WTC11 (cell line): ENCODE measurements at regions not wholly inside any gene's neighbourhood (a gene's known extent, or its start where the extent isn't known, plus 50 kb on each side); places are given as distances from the start of the nearest gene placed in this dataset.

ENCODE experiments used
- ATAC-seq: fragments of 200-7000 bp; cut with Tn5 transposase; 2 replicates; pipeline ENCODE4 v1.10.0; 2021; ENCODE audit warnings: mild to moderate bottlenecking, moderate library complexity
- CTCF ChIA-PET: fragments of 300-600 bp; sonication (Branson Sonifier 250); formaldehyde crosslinking; loops from one replicate; lab custom pipeline; 2021; ENCODE audit warnings: antibody characterized with exemption; lab: Charles Lee
- POLR2A ChIA-PET: fragments of 350-600 bp; sonication (Branson Sonifier 250); formaldehyde crosslinking; loops from one replicate; lab custom pipeline; 2021; ENCODE audit warnings: antibody characterized with exemption; lab: Charles Lee
- DNase-seq: peaks from one replicate; pipeline ENCODE4 v3.0.0; 2021; ENCODE audit warnings: low spot score
- H3K27ac Mint-ChIP-seq: 2 replicates; pipeline ENCODE4 v1.8.0; 2021; ENCODE audit warnings: mixed read lengths
- H3K27me3 Mint-ChIP-seq: 2 replicates; pipeline ENCODE4 v1.8.0; 2021; ENCODE audit warnings: low read depth, mild to moderate bottlenecking, moderate library complexity, mixed read lengths
- H3K36me3 Mint-ChIP-seq: 2 replicates; pipeline ENCODE4 v1.8.0; 2021; ENCODE audit warnings: mixed read lengths
- H3K4me1 Mint-ChIP-seq: 2 replicates; pipeline ENCODE4 v1.8.0; 2022; ENCODE audit warnings: mixed read lengths
- H3K4me3 Mint-ChIP-seq: 2 replicates; pipeline ENCODE4 v1.8.0; 2021; ENCODE audit warnings: mild to moderate bottlenecking, moderate library complexity, mixed read lengths
- H3K9me3 Mint-ChIP-seq: 2 replicates; pipeline ENCODE4 v1.8.0; 2021; ENCODE audit warnings: mixed read lengths
- AR ChIP-seq: fragments of 250-450 bp; sonication (Bioruptor Pico); IDR thresholded peaks from 2 replicates; pipeline ENCODE4 v1.9.0; 2021; ENCODE audit warnings: mild to moderate bottlenecking
- CREB1 ChIP-seq: sonication (generic); formaldehyde crosslinking; IDR thresholded peaks from 2 replicates; pipeline ENCODE4 v1.8.0; 2023; ENCODE audit warnings: mild to moderate bottlenecking, missing genetic modification reagents
- EMX1 ChIP-seq: fragments of 250-450 bp; sonication (Bioruptor Pico); IDR thresholded peaks from 2 replicates; pipeline ENCODE4 v1.8.0; 2021; ENCODE audit warnings: mild to moderate bottlenecking
- GRHL2 ChIP-seq: fragments of 250-450 bp; sonication (Bioruptor Pico); IDR thresholded peaks from 2 replicates; pipeline ENCODE4 v1.8.0; 2022; ENCODE audit warnings: mild to moderate bottlenecking, moderate library complexity; ENCODE audit not compliant: insufficient replicate concordance, severe bottlenecking
- NFATC4 ChIP-seq: fragments of 250-450 bp; sonication (Bioruptor Pico); IDR thresholded peaks from 2 replicates; pipeline ENCODE4 v1.9.0; 2021; ENCODE audit warnings: mild to moderate bottlenecking
- NR2C2 ChIP-seq: sonication (generic); formaldehyde crosslinking; IDR thresholded peaks from 2 replicates; pipeline ENCODE4 v1.8.0; 2022; ENCODE audit warnings: mild to moderate bottlenecking, missing genetic modification reagents
- RELA ChIP-seq: sonication (generic); formaldehyde crosslinking; IDR thresholded peaks from 2 replicates; pipeline ENCODE4 v1.8.1; 2022; ENCODE audit warnings: missing genetic modification reagents, mild to moderate bottlenecking, borderline replicate concordance
- RORB ChIP-seq: fragments of 250-450 bp; sonication (Bioruptor Pico); IDR thresholded peaks from 2 replicates; pipeline ENCODE4 v1.9.0; 2021; ENCODE audit warnings: mild to moderate bottlenecking
- SMAD3 ChIP-seq: sonication (generic); formaldehyde crosslinking; IDR thresholded peaks from 2 replicates; pipeline ENCODE4 v1.8.0; 2022; ENCODE audit warnings: missing genetic modification reagents, mild to moderate bottlenecking, borderline replicate concordance
- SMAD4 ChIP-seq: sonication (generic); formaldehyde crosslinking; IDR thresholded peaks from 2 replicates; pipeline ENCODE4 v1.8.0; 2022; ENCODE audit warnings: mild to moderate bottlenecking, missing genetic modification reagents
- SOX15 ChIP-seq: fragments of 250-450 bp; sonication (Bioruptor Pico); IDR thresholded peaks from 2 replicates; pipeline ENCODE4 v1.9.0; 2021; ENCODE audit warnings: mild to moderate bottlenecking
- ZBTB43 ChIP-seq: sonication (generic); formaldehyde crosslinking; IDR thresholded peaks from 2 replicates; pipeline ENCODE4 v1.8.1; 2023; ENCODE audit warnings: mild to moderate bottlenecking, missing genetic modification reagents
- ZNF219 ChIP-seq: sonication (generic); formaldehyde crosslinking; IDR thresholded peaks from 2 replicates; pipeline ENCODE4 v1.8.0; 2023; ENCODE audit warnings: missing genetic modification reagents, mild to moderate bottlenecking, borderline replicate concordance
- ZNF281 ChIP-seq: sonication (generic); formaldehyde crosslinking; IDR thresholded peaks from 2 replicates; pipeline ENCODE4 v1.8.0; 2023; ENCODE audit warnings: mild to moderate bottlenecking, missing genetic modification reagents

GRCh38 chr3:165716592-165716991, 120.6 kb downstream of the BCHE start:
- Mint-ChIP-seq H3K4me3 (no peak overlapping the region), H3K27ac (no peak overlapping the region), H3K4me1 (no peaks in the 10 kb centered on the region), H3K36me3 (peaks cover 3% of the 10 kb centered on the region; the same call in 1 of the 2 replicates), H3K27me3 (no peaks in the 10 kb centered on the region), H3K9me3 (peaks cover 10% of the 10 kb centered on the region)
- CTCF ChIA-PET: no interaction called here
- TF ChIP-seq SOX15 (CRISPR knock-in tag): no peak
- TF ChIP-seq EMX1: no peak
- no peak for TF ChIP-seq GRHL2 (CRISPR knock-in tag)
- no peak for TF ChIP-seq SMAD4 (CRISPR knock-in tag)
- TF ChIP-seq RELA (CRISPR knock-in tag): no peak
- no peak for TF ChIP-seq NR2C2 (CRISPR knock-in tag)
- ATAC-seq: 0 out of 2 replicates have a peak, but pooled peaks have one; percentile 20
- POLR2A ChIA-PET: no interaction called here
- DNase-seq: no peak

GRCh38 chr3:165713479-165713878, 123.7 kb downstream of the BCHE start:
- no peaks in the 10 kb centered on the region for H3K27me3 Mint-ChIP-seq
- CTCF ChIA-PET: no interaction called here

More at GRCh38 chr3:165713479-165713878, 123.7 kb downstream of the BCHE start:
- H3K4me3 Mint-ChIP-seq: no peak overlapping the region
- no peak for TF ChIP-seq GRHL2 (CRISPR knock-in tag)
- TF ChIP-seq ZNF219 (CRISPR knock-in tag): no peak
- TF ChIP-seq ZBTB43 (CRISPR knock-in tag): no peak
- TF ChIP-seq SMAD3 (CRISPR knock-in tag): no peak
- no peak for TF ChIP-seq ZNF281 (CRISPR knock-in tag)
- no peak for TF ChIP-seq RORB (CRISPR knock-in tag)
- no peak for TF ChIP-seq RELA (CRISPR knock-in tag)
- no peak for TF ChIP-seq CREB1 (CRISPR knock-in tag)
- TF ChIP-seq NFATC4: no peak
- no peak for TF ChIP-seq AR (CRISPR knock-in tag)
- H3K36me3 Mint-ChIP-seq: no peaks in the 10 kb centered on the region
- POLR2A ChIA-PET: no interaction called here
- no peak for ATAC-seq
- no peak overlapping the region for H3K27ac Mint-ChIP-seq
- no peak for DNase-seq
- no peaks in the 10 kb centered on the region for H3K4me1 Mint-ChIP-seq
- no peaks in the 10 kb centered on the region for H3K9me3 Mint-ChIP-seq
